ENCODE measurements at regions not wholly inside any gene's neighbourhood (a gene's known extent, or its start where the extent isn't known, plus 50 kb on each side); places are given as distances from the start of the nearest gene placed in this dataset.
"Not testable (repeated sequence)": the region's sequence is repeated elsewhere in the genome, so short reads cannot be mapped to it uniquely, and the experiment has no call there.

DNA sequence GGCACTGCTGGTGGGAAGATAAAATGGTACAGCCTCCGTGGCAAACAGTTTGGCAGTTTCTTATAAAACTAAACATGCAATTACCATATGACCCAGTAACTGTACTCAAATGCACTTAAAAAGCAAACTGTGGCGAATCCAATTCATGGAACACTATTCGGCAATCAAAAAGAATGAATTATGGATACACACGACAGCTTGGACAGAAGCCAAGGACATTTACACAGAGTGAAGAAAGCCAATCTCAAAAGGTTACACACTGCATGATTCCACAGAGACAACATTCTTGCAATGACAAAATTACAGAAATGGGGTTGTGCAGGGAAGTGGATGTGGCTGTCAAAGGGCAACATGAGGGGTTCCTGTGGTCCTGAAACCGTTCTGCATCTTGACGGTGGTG, 122.1 kb upstream of the IQSEC1 start:
- DNase-seq (ENCODE audit: low read depth): no peak

DNA sequence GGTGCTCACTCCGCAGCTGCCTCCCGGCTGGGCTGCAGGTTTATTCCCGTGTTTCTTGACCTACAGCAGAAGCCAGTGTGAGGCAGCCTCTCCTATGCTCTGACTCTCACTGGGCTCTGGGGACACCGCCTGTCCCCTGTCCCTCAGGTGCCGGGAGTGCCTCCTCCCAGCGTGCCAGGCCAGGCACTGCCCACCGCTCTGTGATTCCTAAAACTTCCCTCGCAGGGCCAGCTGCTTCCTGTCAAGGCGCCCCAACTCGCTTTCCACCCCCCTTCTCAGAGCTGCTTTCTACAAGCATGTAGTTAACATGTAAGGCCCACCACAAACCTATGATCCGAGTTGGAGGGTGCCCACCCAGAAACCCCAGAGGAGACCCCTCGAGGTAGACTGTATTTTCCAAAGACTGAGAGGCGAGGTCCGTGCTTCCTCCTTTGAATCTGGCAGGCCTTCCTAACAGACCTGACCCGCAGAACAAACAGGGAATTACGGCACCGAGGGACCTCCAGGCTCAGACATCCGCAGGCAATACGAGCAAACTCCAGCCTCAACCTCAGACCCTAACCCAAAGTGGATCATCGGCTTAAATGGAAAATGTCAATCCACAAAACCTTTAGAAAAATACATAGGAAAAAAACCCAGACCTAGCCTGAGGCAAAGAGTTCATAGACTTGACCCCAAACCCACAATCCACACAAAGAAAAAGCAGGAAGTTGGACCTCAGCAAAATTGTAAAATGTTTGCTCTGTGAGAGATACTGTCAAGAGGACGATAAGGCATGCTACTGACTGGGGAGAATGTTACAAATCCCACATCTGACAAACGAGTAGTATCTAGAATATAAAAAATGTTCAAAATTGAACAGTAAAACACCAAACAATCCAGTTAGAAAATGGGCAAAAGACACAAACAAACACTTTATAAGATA, 121.3 kb upstream of the IQSEC1 start:
- peak; percentile 51 for DNase-seq (ENCODE audit: low read depth)

DNA sequence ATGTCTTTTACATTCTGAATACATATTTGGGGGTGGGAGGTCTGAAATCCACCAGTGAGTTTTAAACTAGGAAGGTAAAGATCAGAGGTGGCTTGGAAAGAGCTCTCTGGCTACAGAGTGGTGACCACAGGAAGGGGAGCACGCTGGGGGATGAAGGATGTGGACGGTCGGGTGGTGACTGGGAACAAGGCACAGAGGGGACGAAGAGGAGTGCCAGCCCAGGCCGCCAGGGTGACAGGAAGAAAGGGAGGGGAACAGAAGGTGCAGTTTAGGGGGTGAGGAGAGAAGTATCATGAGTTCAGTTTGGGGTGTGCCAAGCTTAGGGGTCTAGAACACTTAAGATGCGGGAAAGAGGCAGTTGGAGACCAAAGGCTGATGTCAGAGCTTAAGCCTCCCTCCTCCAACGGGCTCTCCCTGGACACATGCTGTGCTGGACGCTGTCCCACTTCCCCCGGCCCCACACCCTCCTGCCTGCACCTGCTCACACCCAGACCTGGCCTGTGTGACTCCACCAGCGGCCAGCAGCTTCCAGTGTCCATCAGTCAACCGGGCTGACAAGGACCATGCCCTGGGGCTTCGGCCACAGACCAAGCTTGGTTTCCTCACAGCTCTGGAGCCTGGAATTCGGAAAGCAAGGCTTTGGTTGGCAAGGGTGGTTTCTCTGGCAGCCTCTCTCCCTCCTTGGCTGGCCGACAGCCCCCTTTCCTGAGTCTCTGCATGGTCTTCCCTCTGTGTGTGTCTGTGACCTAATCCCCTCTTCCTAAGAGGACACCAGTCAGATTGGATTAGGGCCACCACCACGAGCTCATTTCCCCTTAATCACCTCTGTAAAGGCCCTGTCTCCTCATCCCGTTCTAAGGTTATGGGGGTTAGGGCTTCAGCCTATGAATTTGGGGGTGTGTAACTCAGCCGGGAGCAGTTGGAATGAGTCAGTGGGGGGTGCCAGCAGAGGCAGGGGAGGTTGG, 120.4 kb upstream of the IQSEC1 start:
- peak; percentile 47 for DNase-seq (ENCODE audit: low read depth)

DNA sequence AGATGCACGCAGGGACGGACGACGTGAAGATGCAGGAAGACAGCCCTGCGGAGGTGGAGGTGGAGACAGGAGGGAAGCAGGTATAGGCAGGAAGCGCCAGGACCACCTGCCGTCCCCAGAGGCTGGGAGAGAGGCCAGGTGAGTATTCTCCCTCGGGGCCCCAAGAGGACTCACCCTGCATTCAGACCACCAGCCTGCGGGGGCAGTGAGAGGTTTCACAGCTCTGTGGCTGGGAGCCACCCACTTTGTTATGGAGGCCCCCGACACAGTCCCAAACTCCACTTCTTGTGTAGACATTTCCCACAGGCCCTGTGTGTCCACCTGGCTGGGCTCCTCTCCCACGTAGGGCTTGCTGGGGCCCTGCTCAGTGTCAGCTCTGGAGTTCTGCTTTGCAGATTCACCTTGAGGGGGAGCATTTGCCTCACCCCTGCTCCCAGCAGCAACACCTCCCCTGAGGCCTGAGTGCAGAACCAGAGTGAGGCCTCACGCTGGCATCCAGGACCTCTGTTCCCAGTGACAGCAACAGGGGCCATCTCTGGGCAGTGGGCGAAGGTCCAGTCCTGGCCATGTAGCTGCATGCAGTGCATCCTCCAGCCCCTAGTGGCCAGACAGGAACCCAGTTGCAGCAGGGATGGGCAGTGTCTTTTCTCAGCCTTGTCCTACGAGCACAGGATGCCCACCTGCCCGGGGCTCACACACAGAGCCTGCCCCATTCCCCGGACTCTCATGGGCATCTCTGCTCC, 119.4 kb upstream of the IQSEC1 start:
- DNase-seq (ENCODE audit: low read depth): peak; percentile 20

DNA sequence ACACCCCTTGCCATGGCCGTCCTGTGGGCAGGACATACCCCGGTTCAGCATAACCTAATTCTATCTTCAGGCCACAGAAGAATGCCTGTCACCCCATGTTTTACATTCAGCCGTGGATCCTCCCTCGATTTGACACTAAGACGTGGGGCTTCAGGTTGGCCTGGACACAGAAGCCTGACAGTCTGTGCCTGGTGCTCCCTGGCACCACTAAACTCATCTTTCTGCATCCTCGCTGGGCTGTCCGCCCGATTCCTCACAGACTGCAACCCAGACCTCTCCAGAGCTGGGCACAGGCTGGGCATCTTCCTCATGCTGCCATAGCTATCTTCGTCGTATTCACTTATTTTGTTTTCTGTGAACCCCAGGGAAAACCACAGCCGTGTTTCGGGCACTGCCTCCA, 117.8 kb upstream of the IQSEC1 start:
- DNase-seq (ENCODE audit: low read depth): no peak

DNA sequence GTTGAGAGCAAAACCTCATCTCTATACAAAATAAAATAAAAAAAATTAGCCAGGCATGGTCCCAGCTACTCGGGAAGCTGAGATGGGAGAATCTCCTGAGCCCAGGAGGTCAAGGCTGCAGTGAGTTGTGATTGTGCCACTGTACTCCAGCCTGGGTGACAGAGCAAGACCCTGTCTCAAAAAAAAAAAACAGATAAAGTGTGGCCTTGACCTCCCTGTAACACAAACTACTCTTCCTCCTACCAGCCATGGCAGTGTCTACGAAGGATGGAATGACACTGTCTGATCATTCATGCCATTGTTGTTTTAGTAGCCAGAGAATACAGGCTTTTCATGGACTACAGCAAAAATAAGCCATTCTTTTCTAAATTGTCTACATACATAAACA, 117.1 kb upstream of the IQSEC1 start:
- no peak for DNase-seq (ENCODE audit: low read depth)

DNA sequence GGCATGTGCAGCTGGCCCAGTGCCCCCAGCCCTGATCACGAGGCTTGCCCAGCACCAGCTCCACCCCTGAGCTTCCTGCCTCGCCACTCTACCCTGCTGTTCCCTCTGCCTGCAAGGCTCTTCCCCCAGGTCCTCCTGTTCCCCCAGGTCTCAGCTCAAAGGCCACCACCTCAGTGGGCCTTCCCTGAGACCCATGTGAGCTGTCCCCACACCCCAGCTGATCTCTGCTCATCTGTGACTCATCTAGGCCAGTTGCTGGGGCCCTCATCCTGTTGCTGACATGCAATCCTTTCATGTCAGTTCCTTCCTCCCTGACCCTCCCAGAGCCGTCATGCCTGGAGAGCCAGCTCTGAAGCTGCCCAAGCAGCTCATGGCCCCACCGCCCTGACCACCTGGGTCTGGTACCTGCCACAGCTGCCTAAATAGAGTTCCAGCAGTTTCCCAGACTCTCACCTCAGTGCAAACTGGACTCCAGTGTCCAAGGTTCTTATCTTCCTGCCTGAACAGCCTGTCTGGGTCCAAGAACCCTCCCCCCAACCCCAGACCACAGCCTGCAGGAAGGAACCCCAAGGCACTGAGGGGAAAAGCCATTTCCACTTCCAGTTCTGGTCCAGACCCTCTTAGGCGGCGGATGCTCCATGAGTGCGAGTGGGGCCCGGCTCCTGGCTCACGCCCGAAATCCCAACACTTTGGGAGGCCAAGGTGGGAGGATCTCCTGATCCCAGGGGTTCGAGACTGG, 116.6 kb upstream of the IQSEC1 start:
- DNase-seq (ENCODE audit: low read depth): peak; percentile 79

DNA sequence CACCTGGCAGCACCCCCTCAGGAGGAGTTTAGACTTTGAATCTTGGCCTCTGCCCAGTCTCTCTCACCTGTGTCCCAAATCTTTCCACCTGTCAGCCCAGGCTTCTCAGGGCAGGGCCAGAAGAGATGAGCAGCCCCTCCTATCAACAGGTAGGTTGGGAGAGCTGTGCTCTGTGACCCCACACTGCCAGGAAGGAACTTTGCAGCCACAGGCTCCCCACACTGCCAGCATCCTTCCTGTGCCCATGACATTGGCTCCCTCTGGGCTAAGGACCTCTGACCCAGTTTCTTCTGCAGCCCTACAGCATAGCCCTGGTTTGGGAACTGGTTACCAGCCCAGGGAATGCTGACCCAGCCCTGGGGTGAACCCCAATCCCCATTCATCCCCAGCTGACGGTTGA, 115.7 kb upstream of the IQSEC1 start:
- DNase-seq (ENCODE audit: low read depth): no peak

DNA sequence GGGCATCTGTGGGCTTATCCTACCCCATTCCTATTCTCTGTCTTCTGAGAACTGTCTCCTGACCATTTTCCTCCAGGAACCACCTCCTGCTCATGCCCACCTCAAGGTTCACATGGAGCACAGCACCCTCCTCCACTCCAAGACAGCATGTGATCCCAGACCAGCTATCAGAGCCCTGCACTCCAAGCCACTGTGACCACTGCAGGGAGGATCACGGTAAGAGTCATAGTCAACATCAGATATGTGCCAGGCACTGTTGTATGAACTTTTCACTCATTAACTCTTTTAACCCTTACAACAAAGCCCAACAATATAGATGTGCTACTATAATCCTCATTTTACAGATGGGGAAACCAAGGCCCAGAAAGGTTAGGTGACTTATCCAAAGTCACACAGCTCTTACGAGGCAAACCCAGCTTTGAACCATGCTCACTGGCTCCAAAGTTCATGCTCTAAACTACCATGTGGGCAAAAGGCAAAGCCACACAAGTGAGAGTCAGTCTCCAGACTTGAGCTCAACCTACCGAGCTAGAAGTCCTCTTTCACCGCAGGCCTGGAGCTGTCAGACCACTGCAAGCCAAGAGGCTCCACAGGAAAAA, 115.1 kb upstream of the IQSEC1 start:
- no peak for DNase-seq (ENCODE audit: low read depth)

DNA sequence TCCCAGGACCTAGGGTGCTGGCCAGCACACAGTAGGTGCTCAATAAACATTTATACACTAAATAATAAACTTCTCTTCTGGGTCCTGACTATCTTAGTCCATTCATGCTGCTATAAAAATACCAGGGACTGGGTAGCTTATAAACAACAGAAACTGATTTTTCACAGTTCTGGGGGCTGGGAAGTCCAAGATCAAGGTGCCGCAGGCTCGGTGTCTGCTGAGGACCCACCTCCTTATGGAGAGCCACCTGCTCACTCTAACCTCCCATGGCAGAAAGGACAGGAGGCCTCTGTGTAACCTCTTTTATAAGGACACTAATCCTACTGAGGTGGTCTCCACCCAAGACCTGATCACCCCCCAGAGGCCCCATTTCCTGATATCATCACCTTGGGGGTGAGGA, 114.4 kb upstream of the IQSEC1 start:
- no peak for DNase-seq (ENCODE audit: low read depth)

DNA sequence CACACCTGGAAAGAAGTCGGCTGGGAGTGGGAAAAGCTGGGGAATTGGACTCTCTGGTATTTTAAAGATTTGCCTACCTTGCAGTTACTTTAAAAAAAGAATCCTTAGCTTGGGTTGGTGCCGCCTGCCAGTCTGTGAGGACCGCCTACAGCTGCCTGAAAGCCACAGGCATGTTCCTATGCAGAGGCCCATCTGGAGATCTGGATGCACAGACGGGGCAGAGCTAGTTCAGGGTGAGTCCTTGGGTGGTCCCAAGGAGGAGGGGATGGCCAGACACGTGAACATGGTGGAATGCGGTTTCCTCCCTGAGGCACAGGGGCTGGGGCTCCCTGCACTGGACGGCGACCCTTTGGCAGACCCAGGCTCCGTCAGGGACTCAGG, 113.2 kb upstream of the IQSEC1 start:
- DNase-seq (ENCODE audit: low read depth): no peak

DNA sequence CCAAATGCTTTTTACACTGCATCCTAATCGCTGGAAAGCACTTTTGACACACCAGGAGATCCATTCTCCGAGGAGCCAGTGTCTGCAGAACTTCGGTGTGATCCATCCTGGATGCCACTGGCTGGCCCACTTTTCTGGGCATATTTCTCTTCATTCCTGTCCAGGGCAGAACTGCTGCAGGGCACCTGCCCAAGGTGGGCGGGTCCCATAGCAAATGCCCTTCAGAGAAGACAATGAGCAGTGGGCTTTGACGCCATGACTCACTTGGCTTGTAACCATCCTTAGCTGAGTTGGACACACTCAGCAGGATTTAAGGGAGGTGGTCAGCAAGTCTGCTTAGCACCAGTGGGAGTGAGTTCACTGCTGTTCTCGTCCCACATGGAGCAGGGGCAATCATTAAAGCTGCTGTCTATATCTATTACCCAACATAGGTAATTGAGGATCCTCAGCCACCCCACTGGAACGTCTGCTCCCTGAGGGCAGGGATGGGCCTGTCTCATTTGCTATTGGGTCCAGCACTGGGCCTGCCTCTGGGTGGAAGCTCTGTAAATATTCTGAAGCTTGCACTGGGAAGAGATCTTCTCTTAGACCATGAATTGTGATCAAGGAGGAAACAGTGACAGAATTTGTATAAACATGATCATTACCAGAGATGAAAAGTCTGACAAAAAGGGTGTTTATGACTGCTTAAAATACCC, 112.7 kb upstream of the IQSEC1 start:
- no peak for DNase-seq (ENCODE audit: low read depth)

DNA sequence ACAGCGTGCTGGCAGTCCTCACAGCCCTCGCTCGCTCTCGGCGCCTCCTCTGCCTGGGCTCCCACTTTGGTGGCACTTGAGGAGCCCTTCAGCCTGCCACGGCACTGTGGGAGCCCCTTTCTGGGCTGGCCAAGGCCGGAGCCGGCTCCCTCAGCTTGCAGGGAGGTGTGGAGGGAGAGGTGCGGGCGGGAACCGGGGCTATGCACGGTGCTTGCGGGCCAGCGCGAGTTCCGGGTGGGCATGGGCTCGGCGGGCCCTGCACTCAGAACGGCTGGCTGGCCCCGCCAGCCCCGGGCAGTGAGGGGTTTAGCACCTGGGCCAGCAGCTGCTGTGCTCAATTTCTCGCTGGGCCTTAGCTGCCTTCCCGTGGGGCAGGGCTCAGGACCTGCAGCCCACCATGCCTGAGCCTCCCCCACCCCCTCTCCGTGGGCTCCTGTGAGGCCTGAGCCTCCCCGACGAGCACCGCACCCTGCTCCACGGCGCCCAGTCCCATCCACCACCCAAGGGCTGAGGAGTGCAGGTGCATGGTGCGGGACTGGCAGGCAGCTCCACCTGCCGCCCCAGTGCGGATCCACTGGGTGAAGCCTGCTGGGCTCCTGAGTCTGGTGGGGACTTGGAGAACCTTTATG, 106.5 kb upstream of the IQSEC1 start:
- DNase-seq (ENCODE audit: low read depth): not testable (repeated sequence)

DNA sequence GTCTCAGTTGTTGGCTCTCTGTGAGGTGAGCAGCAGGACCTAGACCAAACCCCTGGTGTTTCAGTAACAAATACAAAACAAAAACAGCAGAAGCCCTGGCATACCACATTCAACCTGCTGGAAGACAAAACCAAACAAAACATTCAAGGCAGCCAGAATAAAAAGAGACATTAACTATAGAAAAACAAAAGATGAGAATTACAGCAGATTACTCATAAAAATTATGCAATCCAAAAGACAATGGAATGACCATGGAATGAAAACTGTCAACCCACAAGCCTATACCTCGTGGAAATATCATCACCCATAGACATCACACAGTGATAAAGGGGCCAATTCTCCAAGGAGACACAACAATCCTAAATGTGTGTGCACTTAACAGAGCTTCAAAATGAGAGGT, 106.0 kb upstream of the IQSEC1 start:
- DNase-seq (ENCODE audit: low read depth): no peak

DNA sequence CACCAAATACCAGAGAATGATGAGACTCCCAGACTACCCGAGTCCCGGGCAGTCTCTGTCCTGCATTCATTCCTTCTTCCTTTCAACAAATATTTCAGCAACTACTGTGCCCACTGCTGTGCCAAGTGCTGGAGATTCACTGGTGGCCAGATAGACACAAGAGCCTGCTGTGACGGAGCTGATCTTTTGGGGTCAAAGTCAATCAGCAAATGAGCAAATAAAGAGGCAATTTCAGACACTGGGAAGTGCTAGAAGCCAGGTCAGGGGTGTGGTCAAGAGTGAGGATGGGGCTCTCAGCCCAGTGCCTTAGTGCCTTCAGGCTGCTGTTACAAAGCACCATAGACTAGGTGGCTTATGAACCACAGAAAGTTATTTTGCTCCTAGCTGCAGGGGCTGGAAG, 104.9 kb upstream of the IQSEC1 start:
- DNase-seq (ENCODE audit: low read depth): no peak

DNA sequence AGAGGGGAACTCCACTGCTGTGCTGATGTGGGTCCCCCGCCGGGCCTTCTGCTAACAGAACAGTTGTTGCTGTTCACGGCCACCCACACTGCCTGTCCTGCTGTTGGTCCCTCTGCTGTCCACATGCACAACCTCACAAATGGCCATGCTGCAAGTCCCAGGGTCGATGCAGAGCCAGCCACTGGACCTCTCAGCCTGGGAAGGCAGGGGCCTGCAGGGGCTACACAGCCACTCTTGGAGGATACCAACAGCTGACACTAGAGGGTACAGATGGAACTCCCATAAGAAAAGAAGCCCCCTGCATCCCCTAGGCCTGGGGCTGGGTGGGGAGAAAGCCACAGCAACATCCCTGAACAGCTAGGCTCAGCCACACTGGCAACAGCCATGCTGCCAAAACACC, 104.4 kb upstream of the IQSEC1 start:
- no peak for DNase-seq (ENCODE audit: low read depth)

DNA sequence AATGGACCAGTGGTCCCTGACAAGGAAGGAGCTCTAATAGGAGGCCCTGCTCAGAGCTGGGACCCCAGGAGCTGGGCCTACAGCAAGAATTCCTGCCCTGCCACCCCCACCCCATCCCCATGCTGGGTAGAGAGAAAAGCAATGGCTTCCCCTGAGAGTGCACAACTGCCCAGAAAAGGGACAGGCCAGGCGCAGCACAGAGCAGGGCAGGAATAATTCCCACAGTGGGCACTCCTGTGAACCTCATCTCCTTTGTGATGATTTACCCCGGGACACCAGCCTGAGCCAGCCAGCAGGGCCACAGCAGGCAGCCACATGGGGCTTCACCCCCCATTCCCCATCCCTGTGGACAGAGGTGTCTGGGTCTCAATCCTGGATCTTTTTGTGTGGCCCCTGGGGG, 104.0 kb upstream of the IQSEC1 start:
- DNase-seq (ENCODE audit: low read depth): no peak

DNA sequence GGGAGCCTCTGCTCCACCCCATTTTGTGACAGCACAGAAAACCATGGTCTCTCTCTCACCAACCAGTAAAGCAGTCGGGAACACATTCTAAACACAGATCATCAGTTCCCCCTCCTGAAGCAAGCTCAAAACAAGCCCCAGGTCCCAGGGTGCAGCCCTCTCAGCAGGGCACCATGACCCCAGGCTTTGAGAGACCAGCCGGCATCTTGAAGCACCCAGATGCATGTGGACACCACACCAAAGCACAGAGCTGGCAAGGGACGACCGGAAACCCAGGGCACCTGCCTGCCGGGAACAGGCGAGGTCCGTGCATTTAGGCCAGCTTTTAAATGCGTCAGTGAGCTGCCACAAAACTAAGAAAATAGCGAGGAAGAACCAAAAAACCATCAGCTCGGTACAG, 103.2 kb upstream of the IQSEC1 start:
- DNase-seq (ENCODE audit: low read depth): no peak

DNA sequence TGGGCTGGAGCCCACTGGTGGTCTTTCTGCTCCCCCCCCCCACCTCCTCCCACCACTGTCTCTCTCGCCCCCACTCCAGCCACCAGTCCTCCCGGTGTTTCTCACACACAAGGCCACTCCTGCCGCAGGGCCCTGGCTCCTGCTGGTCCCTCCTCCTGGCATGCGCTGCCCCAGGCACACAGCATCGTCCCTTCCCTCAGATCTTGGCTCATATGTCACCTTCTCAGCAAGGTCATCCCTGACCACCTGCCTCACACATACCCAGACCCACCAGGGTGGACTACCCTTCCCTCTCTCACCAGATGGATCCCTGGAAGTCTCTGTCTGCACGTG, 101.5 kb upstream of the IQSEC1 start:
- no peak for DNase-seq (ENCODE audit: low read depth)

All from RPMI7951 (cell line).